HL-60 (cell line): ENCODE measurements at regions not wholly inside any gene's neighbourhood (a gene's known extent, or its start where the extent isn't known, plus 50 kb on each side); places are given as distances from the start of the nearest gene placed in this dataset.

Source experiments
- GABPA ChIP-seq: IDR thresholded peaks from 2 replicates; pipeline ENCODE4 v1.6.1; 2012; ENCODE audit warnings: low read depth
- POLR2AphosphoS5 ChIP-seq: IDR thresholded peaks from 2 replicates; pipeline ENCODE4 v1.6.1; 2012; ENCODE audit warnings: low read depth
- REST ChIP-seq: IDR thresholded peaks from 2 replicates; pipeline ENCODE4 v1.6.1; 2012; ENCODE audit warnings: low read depth; ENCODE audit not compliant: insufficient replicate concordance
- TF ChIP-seq, protein P1 (sequence below): IDR thresholded peaks from one replicate; pipeline ENCODE4 v1.5.1; 2011; ENCODE audit warnings: low read length, control low read depth, inconsistent platforms; ENCODE audit not compliant: insufficient read depth

DNA sequence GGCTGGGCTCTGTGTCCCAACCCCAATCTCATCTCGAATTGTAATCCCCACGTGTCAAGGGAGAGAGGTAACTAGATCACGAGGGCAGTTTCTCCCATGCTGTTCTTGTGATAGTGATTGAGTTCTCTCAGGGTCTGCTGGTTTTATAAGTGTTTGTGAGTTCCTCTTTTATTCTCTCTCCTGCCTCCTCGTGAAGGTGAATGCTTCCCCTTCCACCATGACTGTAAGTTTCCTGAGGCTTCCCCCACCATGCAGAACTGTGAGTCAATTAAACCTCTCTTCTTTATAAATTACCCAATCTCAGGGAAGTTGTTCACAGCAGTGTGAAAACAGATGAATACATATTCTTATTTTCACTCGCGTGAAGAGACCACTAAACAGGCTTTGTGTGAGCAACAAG lies 148.2 kb downstream of the TMEM30B start:
- TF ChIP-seq, protein P1, sequence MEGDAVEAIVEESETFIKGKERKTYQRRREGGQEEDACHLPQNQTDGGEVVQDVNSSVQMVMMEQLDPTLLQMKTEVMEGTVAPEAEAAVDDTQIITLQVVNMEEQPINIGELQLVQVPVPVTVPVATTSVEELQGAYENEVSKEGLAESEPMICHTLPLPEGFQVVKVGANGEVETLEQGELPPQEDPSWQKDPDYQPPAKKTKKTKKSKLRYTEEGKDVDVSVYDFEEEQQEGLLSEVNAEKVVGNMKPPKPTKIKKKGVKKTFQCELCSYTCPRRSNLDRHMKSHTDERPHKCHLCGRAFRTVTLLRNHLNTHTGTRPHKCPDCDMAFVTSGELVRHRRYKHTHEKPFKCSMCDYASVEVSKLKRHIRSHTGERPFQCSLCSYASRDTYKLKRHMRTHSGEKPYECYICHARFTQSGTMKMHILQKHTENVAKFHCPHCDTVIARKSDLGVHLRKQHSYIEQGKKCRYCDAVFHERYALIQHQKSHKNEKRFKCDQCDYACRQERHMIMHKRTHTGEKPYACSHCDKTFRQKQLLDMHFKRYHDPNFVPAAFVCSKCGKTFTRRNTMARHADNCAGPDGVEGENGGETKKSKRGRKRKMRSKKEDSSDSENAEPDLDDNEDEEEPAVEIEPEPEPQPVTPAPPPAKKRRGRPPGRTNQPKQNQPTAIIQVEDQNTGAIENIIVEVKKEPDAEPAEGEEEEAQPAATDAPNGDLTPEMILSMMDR: no peak
- no peak for TF ChIP-seq POLR2AphosphoS5
- no peak for TF ChIP-seq REST
- TF ChIP-seq GABPA: no peak
